Fibroblast of villous mesenchyme (primary cell): ENCODE measurements at regions not wholly inside any gene's neighbourhood (a gene's known extent, or its start where the extent isn't known, plus 50 kb on each side); places are given as distances from the start of the nearest gene placed in this dataset.
A peak's percentile ranks its signal among the peaks of the same experiment; 100 is the strongest.

ENCODE experiments used
- DNase-seq: peaks from one replicate; pipeline ENCODE4 v3.0.0-alpha.2; 2010; ENCODE audit warnings: low read depth
- H3K4me3 ChIP-seq: 2 replicates; pipeline ENCODE4 v1.5.1; 2011; ENCODE audit warnings: low read depth, mild to moderate bottlenecking, low read length
- CTCF ChIP-seq: IDR thresholded peaks from 2 replicates; pipeline ENCODE4 v1.5.1; 2012; ENCODE audit warnings: low read depth, mild to moderate bottlenecking, low read length; ENCODE audit not compliant: insufficient read depth

- no peak for TF ChIP-seq CTCF
- no peak for DNase-seq
- H3K4me3 ChIP-seq = no peak overlapping the region
Measured at GRCh38 chr17:31673076-31673475, 186.0 kb downstream of the COPRS start.

- no peak overlapping the region for H3K4me3 ChIP-seq
- DNase-seq = no peak
- TF ChIP-seq CTCF = no peak
Measured at GRCh38 chr17:31672161-31672819, 186.8 kb downstream of the COPRS start.

GRCh38 chr17:31663576-31663975 lies 195.5 kb downstream of the COPRS start:
- no peak overlapping the region for H3K4me3 ChIP-seq
- TF ChIP-seq CTCF = no peak
- peak; percentile 31 for DNase-seq

GRCh38 chr17:31660684-31661083 lies 198.4 kb downstream of the COPRS start:
- no peak for DNase-seq
- no peak for TF ChIP-seq CTCF
- no peak overlapping the region for H3K4me3 ChIP-seq

GRCh38 chr17:31657876-31658275 lies 201.2 kb downstream of the COPRS start:
- TF ChIP-seq CTCF = no peak
- H3K4me3 ChIP-seq = no peak overlapping the region
- no peak for DNase-seq

- DNase-seq = no peak
- H3K4me3 ChIP-seq = no peak overlapping the region
- TF ChIP-seq CTCF = no peak
Measured at GRCh38 chr17:31654936-31655335, 204.1 kb downstream of the COPRS start.

GRCh38 chr17:31653691-31654090 lies 205.4 kb downstream of the COPRS start:
- no peak overlapping the region for H3K4me3 ChIP-seq
- DNase-seq = no peak
- no peak for TF ChIP-seq CTCF
